Omental fat pad (tissue), 3 donors: ENCODE measurements at regions not wholly inside any gene's neighbourhood (a gene's known extent, or its start where the extent isn't known, plus 50 kb on each side); places are given as distances from the start of the nearest gene placed in this dataset.

Source experiments
- ATAC-seq: fragments of 150-250 bp; one replicate; pipeline ENCODE4 v1.9.1; 2016; ENCODE audit warnings: mild to moderate bottlenecking, moderate library complexity; ENCODE audit not compliant: low FRiP score
- DNase-seq: peaks from one replicate; pipeline ENCODE4 v3.0.0-alpha.2; 2019; ENCODE audit warnings: low spot score
- TF ChIP-seq, protein P1 (sequence below), 3 donors: fragments of 450-650 bp; IDR thresholded peaks; one replicate each; pipeline ENCODE4 v1.5.1; 2016 to 2017; ENCODE audit warnings: antibody characterized with exemption in 3 of 3, mild to moderate bottlenecking in 3 of 3, moderate library complexity in 2 of 3

DNA sequence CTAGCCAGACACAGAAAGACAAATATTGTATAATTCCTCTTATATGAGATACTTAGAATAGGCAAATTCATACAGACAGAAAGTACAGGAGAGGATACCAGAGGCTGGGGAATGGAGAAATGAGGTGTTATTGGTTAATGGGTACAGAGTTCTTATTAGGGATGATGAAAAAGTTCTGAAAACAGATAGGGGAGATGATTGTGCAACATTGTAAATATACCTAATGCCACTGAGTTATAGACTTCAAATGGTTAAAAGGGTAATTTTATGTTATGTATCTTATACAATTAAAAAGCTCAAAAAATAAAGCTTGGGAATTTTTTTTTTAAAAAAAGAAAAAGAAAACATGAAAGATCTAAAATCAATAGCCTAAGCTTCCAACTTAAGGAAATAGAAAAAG is 98.8 kb upstream of the TECRL start:
- no peak for DNase-seq
- TF ChIP-seq, protein P1, sequence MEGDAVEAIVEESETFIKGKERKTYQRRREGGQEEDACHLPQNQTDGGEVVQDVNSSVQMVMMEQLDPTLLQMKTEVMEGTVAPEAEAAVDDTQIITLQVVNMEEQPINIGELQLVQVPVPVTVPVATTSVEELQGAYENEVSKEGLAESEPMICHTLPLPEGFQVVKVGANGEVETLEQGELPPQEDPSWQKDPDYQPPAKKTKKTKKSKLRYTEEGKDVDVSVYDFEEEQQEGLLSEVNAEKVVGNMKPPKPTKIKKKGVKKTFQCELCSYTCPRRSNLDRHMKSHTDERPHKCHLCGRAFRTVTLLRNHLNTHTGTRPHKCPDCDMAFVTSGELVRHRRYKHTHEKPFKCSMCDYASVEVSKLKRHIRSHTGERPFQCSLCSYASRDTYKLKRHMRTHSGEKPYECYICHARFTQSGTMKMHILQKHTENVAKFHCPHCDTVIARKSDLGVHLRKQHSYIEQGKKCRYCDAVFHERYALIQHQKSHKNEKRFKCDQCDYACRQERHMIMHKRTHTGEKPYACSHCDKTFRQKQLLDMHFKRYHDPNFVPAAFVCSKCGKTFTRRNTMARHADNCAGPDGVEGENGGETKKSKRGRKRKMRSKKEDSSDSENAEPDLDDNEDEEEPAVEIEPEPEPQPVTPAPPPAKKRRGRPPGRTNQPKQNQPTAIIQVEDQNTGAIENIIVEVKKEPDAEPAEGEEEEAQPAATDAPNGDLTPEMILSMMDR (IDR thresholded peaks at IDR 0.05): no peak

DNA sequence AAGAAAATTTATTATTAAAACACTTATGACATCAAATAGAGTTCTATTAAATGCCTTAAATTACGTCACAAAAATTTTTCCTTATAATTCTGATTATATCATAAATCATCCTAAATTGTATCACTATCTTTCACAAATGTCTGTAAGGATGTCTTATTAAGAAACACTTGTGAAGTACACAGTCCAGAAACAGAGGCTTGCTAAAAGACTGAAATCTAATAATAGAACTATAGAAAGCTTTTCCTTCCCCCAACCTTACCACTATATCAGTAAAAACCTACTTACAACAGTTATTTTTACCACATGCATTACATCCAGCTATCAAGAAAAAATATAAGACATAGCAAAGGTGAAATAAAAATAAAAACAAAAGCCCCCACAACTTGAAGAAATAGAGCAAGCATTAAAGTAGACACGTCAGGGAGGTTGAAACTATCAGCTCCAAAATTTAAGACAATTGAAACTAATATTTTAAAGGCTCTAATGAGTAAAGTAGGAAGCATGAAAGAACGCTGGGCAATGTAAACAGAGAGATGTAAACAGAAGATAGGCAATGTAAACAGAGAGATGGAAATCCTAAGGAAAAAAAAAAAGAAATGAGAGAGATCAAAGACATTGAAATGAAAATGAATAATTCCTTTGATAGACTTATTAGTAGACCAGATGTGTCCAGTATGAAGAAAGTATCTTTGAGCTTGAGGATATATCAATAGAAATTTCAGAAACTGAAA is 94.9 kb upstream of the TECRL start:
- no peak for ATAC-seq
- DNase-seq: no peak
- TF ChIP-seq, protein P1 (IDR thresholded peaks at IDR 0.05): no peak

More for the DNA sequence above, 98.8 kb upstream of the TECRL start:
- ATAC-seq: no peak

DNA sequence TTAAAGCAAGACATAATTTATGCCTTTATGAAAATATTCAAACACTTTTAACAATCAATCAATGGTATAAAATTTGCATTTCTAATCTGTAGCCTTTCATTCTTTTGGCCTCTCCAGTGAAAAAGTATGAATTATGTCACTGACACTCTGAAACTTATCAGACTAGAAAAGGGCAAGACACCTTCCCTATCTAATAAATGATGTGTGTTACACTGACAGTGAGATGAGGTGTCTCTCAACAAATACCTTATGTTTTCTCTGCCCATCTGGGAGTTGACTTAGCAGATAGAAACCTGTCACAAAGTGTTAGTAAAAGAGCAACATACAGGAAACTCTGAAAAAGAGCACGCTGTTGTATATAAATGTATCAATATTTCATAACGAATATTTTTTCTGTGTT is 94.2 kb upstream of the TECRL start:
- DNase-seq (no peak), ATAC-seq (no peak)
- TF ChIP-seq, protein P1 (IDR thresholded peaks at IDR 0.05): no peak

DNA sequence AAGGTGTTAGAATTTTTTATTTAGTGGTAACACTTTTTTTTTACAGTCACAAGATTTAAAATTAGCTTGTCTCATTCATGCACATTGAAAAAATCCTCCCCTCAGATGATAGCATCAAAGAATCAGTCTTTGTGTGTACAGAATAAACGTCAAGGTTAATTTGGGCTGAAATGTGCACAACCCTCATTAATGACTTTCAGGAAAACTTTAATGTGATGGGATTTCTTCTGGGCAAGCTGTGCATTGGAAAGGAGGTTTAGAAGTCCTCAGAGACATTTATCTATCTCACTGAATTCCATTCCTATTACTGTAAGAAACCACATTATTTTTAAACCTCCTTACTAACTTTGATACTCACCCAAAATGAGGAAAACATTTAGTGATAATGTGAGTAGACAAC is 88.2 kb upstream of the TECRL start:
- DNase-seq (no peak), ATAC-seq (no peak)
- TF ChIP-seq, protein P1 (IDR thresholded peaks at IDR 0.05): no peak

DNA sequence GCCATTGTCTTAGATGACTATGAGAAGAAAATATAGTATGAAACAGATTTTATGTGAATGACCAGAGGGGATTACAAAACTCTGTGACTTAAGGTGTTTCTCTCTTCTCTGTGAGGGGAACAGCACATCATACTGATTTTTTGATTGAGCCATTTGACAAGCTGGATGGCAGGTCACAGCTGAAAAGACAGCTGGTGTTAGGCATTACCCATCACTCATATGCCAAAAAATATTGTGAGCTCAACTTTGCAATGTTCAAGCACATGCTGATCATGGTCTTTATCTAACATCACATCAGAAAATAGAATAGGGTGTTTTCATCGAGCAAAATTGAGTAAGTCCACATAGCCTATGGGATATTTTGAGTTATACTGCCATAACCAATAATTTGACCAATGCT is 86.7 kb upstream of the TECRL start:
- no peak for DNase-seq
- TF ChIP-seq, protein P1 (IDR thresholded peaks at IDR 0.05): no peak
- ATAC-seq: no peak

DNA sequence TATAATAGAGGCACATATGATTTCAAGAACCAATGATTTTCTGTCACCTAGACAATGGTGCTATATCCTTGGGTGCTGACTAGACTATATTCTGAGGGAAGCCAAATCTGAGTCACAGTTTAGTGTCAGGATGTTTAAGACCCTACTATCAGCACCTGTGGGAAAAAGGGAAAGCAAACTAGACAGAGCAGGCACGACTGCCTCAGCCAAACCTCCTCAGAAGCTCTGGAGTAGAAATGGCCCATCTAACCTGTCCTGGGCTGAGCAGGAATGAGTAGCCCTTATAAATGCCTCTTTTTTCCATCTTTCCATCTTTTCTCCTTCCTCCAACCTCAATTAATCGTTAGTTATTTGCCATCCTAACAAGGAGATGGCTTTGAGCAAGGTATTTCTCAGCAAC is 80.4 kb upstream of the TECRL start:
- TF ChIP-seq, protein P1 (IDR thresholded peaks at IDR 0.05): no peak
- ATAC-seq (no peak), DNase-seq (no peak)

DNA sequence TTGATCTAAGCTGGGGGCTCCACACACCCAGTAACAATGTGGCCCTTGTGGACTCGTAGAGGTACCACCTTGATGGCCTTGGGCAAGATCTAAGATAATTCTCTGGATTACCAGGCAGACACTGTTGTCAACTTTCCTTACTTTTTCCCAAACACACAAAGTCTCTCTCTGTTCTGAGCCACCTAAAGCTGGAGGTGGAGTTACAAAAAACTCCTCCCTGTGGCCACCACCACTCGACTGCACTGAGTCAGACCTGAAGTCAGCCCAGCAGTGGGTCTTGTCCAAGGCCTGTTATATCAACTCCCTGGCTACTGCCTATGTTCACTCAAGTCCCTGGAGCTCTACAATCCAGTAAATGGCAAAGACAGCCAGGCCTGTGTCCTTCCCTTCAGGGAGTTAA is 70.1 kb upstream of the TECRL start:
- TF ChIP-seq, protein P1 (IDR thresholded peaks at IDR 0.05): no peak
- ATAC-seq: no peak
- DNase-seq: no peak
